ENCODE measurements at regions not wholly inside any gene's neighbourhood (a gene's known extent, or its start where the extent isn't known, plus 50 kb on each side); places are given as distances from the start of the nearest gene placed in this dataset.

GRCh38 chr1:29858646-29859045 is 622.3 kb downstream of the PTPRU start:
- Histone ChIP-seq H3K36me3 (ENCODE audit: control insufficient read depth in 2 of 2, extremely low read depth in 1 of 2, insufficient read depth in 2 of 2, low read length in 2 of 2) (no peaks in the 10 kb centered on the region), H3K27me3 (ENCODE audit: control insufficient read depth, extremely low read depth, insufficient read depth, low read length) (peaks cover 9% of the 10 kb centered on the region), H3K9me3 (ENCODE audit: control insufficient read depth, low read depth, low read length) (peaks cover 5% of the 10 kb centered on the region), H3K9ac (ENCODE audit: control insufficient read depth, extremely low read depth, insufficient read depth, low read length) (no peak overlapping the region), H3K4me2 (ENCODE audit: control insufficient read depth, extremely low read depth, insufficient read depth, low read depth, low read length) (no peak overlapping the region), H3K27ac (ENCODE audit: control insufficient read depth, insufficient read depth, low read length) (no peak overlapping the region), H3K79me2 (ENCODE audit: control insufficient read depth, insufficient read depth, low read length) (no peaks in the 10 kb centered on the region), H3K4me3 (ENCODE audit: control insufficient read depth in 2 of 3, extremely low read depth in 1 of 3, insufficient read depth in 2 of 3, low read depth in 1 of 3, low read length in 3 of 3) (no peak overlapping the region), H3K9me1 (ENCODE audit: control insufficient read depth, extremely low read depth, insufficient read depth, low read length) (no peaks in the 10 kb centered on the region), H3K4me1 (ENCODE audit: control insufficient read depth, extremely low read depth, insufficient read depth, low read length) (no peaks in the 10 kb centered on the region), H2AFZ (ENCODE audit: control insufficient read depth, low read length) (no peak overlapping the region), H4K20me1 (ENCODE audit: control insufficient read depth, extremely low read depth, insufficient read depth, low read length) (no peaks in the 10 kb centered on the region)
- FAIRE-seq, result no peak
- no peak for TF ChIP-seq EZH2 (IDR thresholded peaks at IDR 0.05; ENCODE audit: low read length)
- TF ChIP-seq CTCF (optimal IDR thresholded peaks at IDR 0.05 in 1 of 3, IDR thresholded peaks at IDR 0.05 in 1 of 3, conservative IDR thresholded peaks at IDR 0.05 in 1 of 3; ENCODE audit: extremely low read depth in 1 of 3, insufficient read depth in 2 of 3, low read length in 3 of 3), result no peak
- dilution Hi-C loops (cut with MboI; ENCODE audit: extremely low pct_ligation_motif_present, low sequenced_read_pairs), result no loop called here
- DNase-seq (ENCODE audit: low read depth, low spot score), result no peak

GRCh38 chr1:29856340-29857114 is 620.2 kb downstream of the PTPRU start:
- Histone ChIP-seq H3K9me3 (ENCODE audit: control insufficient read depth, low read depth, low read length) (peaks cover 5% of the 10 kb centered on the region), H3K9ac (ENCODE audit: control insufficient read depth, extremely low read depth, insufficient read depth, low read length) (no peak overlapping the region), H3K9me1 (ENCODE audit: control insufficient read depth, extremely low read depth, insufficient read depth, low read length) (no peaks in the 10 kb centered on the region), H3K27me3 (ENCODE audit: control insufficient read depth, extremely low read depth, insufficient read depth, low read length) (peaks cover 9% of the 10 kb centered on the region), H4K20me1 (ENCODE audit: control insufficient read depth, extremely low read depth, insufficient read depth, low read length) (no peaks in the 10 kb centered on the region), H3K4me1 (ENCODE audit: control insufficient read depth, extremely low read depth, insufficient read depth, low read length) (no peaks in the 10 kb centered on the region), H3K27ac (ENCODE audit: control insufficient read depth, insufficient read depth, low read length) (no peak overlapping the region), H3K4me2 (ENCODE audit: control insufficient read depth, extremely low read depth, insufficient read depth, low read depth, low read length) (no peak overlapping the region), H3K79me2 (ENCODE audit: control insufficient read depth, insufficient read depth, low read length) (no peaks in the 10 kb centered on the region), H3K4me3 (ENCODE audit: control insufficient read depth in 2 of 3, extremely low read depth in 1 of 3, insufficient read depth in 2 of 3, low read depth in 1 of 3, low read length in 3 of 3) (no peak overlapping the region), H2AFZ (ENCODE audit: control insufficient read depth, low read length) (no peak overlapping the region), H3K36me3 (ENCODE audit: control insufficient read depth in 2 of 2, extremely low read depth in 1 of 2, insufficient read depth in 2 of 2, low read length in 2 of 2) (no peaks in the 10 kb centered on the region)
- FAIRE-seq (no peak), DNase-seq (ENCODE audit: low read depth, low spot score) (no peak)
- TF ChIP-seq CTCF (optimal IDR thresholded peaks at IDR 0.05 in 1 of 3, IDR thresholded peaks at IDR 0.05 in 1 of 3, conservative IDR thresholded peaks at IDR 0.05 in 1 of 3; ENCODE audit: extremely low read depth in 1 of 3, insufficient read depth in 2 of 3, low read length in 3 of 3) (no peak), EZH2 (IDR thresholded peaks at IDR 0.05; ENCODE audit: low read length) (no peak)
- dilution Hi-C loops (cut with MboI; ENCODE audit: extremely low pct_ligation_motif_present, low sequenced_read_pairs), result no loop called here

All from keratinocyte (primary cell).